GM23338 (cell line): ENCODE measurements at regions not wholly inside any gene's neighbourhood (a gene's known extent, or its start where the extent isn't known, plus 50 kb on each side); places are given as distances from the start of the nearest gene placed in this dataset.

Experiments
- ATAC-seq: fragments of 200-7000 bp; cut with Tn5 transposase; 3 replicates; pipeline ENCODE4 v1.9.1; 2020
- DNase-seq: peaks from one replicate; pipeline ENCODE4 v3.0.0-alpha.2; 2015; ENCODE audit warnings: low spot score
- H2AFZ ChIP-seq: fragments of 200-600 bp; sonication (generic); 2 replicates; pipeline ENCODE4 v1.8.0; 2016; ENCODE audit warnings: antibody characterized with exemption, mild to moderate bottlenecking, moderate library complexity
- H3F3A ChIP-seq: fragments of 200-600 bp; sonication (generic); replicated peaks from 2 replicates; pipeline ENCODE4 v1.8.0; 2017; ENCODE audit warnings: antibody characterized with exemption, mixed run types, low read depth
- H3K27ac ChIP-seq: fragments of 200-600 bp; sonication (generic); 2 replicates; pipeline ENCODE4 v1.6.1; 2016; ENCODE audit warnings: low read depth
- H3K27me3 ChIP-seq: fragments of 200-600 bp; sonication (generic); 2 replicates; pipeline ENCODE4 v1.8.0; 2016; ENCODE audit warnings: mild to moderate bottlenecking, mixed run types, moderate library complexity; ENCODE audit not compliant: insufficient read depth
- H3K36me3 ChIP-seq: fragments of 200-600 bp; sonication (generic); 2 replicates; pipeline ENCODE4 v1.8.0; 2016; ENCODE audit warnings: mild to moderate bottlenecking; ENCODE audit not compliant: insufficient read depth
- H3K4me1 ChIP-seq: fragments of 200-600 bp; sonication (generic); 2 replicates; pipeline ENCODE4 v1.8.0; 2016; ENCODE audit warnings: mild to moderate bottlenecking, moderate library complexity; ENCODE audit not compliant: insufficient read depth
- H3K4me2 ChIP-seq: fragments of 200-600 bp; sonication (generic); 2 replicates; pipeline ENCODE4 v1.7.1; 2017; ENCODE audit warnings: mixed run types
- H3K4me3 ChIP-seq: fragments of 200-600 bp; sonication (generic); 2 replicates; pipeline ENCODE4 v1.6.1; 2016; ENCODE audit warnings: mixed run types
- H3K79me2 ChIP-seq: fragments of 200-600 bp; sonication (generic); replicated peaks from 2 replicates; pipeline ENCODE4 v1.8.0; 2017; ENCODE audit warnings: mild to moderate bottlenecking; ENCODE audit not compliant: insufficient read depth
- H3K9me2 ChIP-seq: fragments of 200-600 bp; sonication (generic); 2 replicates; pipeline ENCODE4 v1.8.0; 2017; ENCODE audit not compliant: insufficient read depth
- H4K20me1 ChIP-seq: fragments of 200-600 bp; sonication (generic); replicated peaks from 2 replicates; pipeline ENCODE4 v1.8.0; 2017; ENCODE audit warnings: mild to moderate bottlenecking; ENCODE audit not compliant: insufficient read depth
- H3K27ac Mint-ChIP-seq: 2 replicates; pipeline ENCODE4 v1.8.0; 2020; ENCODE audit warnings: inconsistent platforms, mild to moderate bottlenecking, moderate library complexity, mixed read lengths
- H3K27me3 Mint-ChIP-seq: 3 replicates; pipeline ENCODE4 v1.8.0; 2022; ENCODE audit warnings: low read depth, mild to moderate bottlenecking, moderate library complexity, mixed read lengths, inconsistent platforms; ENCODE audit not compliant: insufficient read depth, poor library complexity
- H3K36me3 Mint-ChIP-seq: 3 replicates; pipeline ENCODE4 v1.8.0; 2021; ENCODE audit warnings: low read depth, mild to moderate bottlenecking, inconsistent platforms, moderate library complexity, mixed read lengths
- H3K4me1 Mint-ChIP-seq: 3 replicates; pipeline ENCODE4 v1.8.0; 2020; ENCODE audit warnings: mild to moderate bottlenecking, inconsistent platforms, mixed read lengths
- H3K4me3 Mint-ChIP-seq: 3 replicates; pipeline ENCODE4 v1.8.0; 2021; ENCODE audit warnings: moderate library complexity, mild to moderate bottlenecking, inconsistent platforms, mixed read lengths
- H3K9me3 Mint-ChIP-seq: 3 replicates; pipeline ENCODE4 v1.8.0; 2020; ENCODE audit warnings: moderate library complexity, mild to moderate bottlenecking, inconsistent platforms, mixed read lengths
- CREB1 ChIP-seq: fragments of 250-450 bp; sonication (Bioruptor Pico); IDR thresholded peaks from 2 replicates; pipeline ENCODE4 v1.5.0; 2020; ENCODE audit warnings: low read depth, mild to moderate bottlenecking, moderate library complexity
- EZH2 ChIP-seq: fragments of 200-600 bp; sonication (generic); IDR thresholded peaks from one replicate; pipeline ENCODE4 v1.8.0; 2017; ENCODE audit warnings: antibody characterized with exemption, mild to moderate bottlenecking, low read depth; ENCODE audit not compliant: unreplicated experiment
- EZH2phosphoT487 ChIP-seq: fragments of 200-600 bp; sonication (generic); IDR thresholded peaks from one replicate; pipeline ENCODE4 v1.8.1; 2018; ENCODE audit warnings: antibody characterized with exemption; ENCODE audit not compliant: unreplicated experiment
- JUNB ChIP-seq: IDR thresholded peaks from one replicate; pipeline ENCODE4 v1.6.1; 2016; ENCODE audit warnings: antibody characterized with exemption; ENCODE audit not compliant: unreplicated experiment
- NANOG ChIP-seq: IDR thresholded peaks from 2 replicates; pipeline ENCODE4 v1.6.1; 2016; ENCODE audit warnings: antibody characterized with exemption, borderline replicate concordance
- POLR2AphosphoS5 ChIP-seq: IDR thresholded peaks from 2 replicates; pipeline ENCODE4 v1.6.1; 2016; ENCODE audit warnings: antibody characterized with exemption, low read depth
- STAT1 ChIP-seq: IDR thresholded peaks from one replicate; pipeline ENCODE4 v1.6.1; 2016; ENCODE audit warnings: antibody characterized with exemption; ENCODE audit not compliant: unreplicated experiment
- ZNF114 ChIP-seq: fragments of 250-450 bp; sonication (Bioruptor Pico); IDR thresholded peaks from 2 replicates; pipeline ENCODE4 v1.5.0; 2020; ENCODE audit warnings: mild to moderate bottlenecking, moderate library complexity
- ZNF331 ChIP-seq: fragments of 250-450 bp; sonication (Bioruptor Pico); IDR thresholded peaks from 2 replicates; pipeline ENCODE4 v1.5.0; 2020; ENCODE audit warnings: low read depth, mild to moderate bottlenecking, moderate library complexity
- TF ChIP-seq, protein P1 (sequence below): fragments of 250-450 bp; sonication (Bioruptor Pico); IDR thresholded peaks from 2 replicates; pipeline ENCODE4 v1.5.0; 2020; ENCODE audit warnings: mild to moderate bottlenecking, moderate library complexity
- TF ChIP-seq, protein P2 (sequence below): IDR thresholded peaks from one replicate; pipeline ENCODE4 v1.6.1; 2018; ENCODE audit warnings: antibody characterized with exemption; ENCODE audit not compliant: unreplicated experiment
- TF ChIP-seq, protein P3 (sequence below), 2 experiments: fragments of 200-600 bp in 1 of 2; sonication (generic) in 1 of 2; conservative IDR thresholded peaks; 2 replicates each; pipeline versions ENCODE4 v1.5.1 to v1.6.1; 2016 to 2017; ENCODE audit warnings: antibody characterized with exemption in 2 of 2, low read depth in 2 of 2, mild to moderate bottlenecking in 2 of 2, moderate library complexity in 1 of 2
- TF ChIP-seq, protein P4 (sequence below): IDR thresholded peaks from 2 replicates; pipeline ENCODE4 v1.6.1; 2016; ENCODE audit warnings: antibody characterized with exemption

DNA sequence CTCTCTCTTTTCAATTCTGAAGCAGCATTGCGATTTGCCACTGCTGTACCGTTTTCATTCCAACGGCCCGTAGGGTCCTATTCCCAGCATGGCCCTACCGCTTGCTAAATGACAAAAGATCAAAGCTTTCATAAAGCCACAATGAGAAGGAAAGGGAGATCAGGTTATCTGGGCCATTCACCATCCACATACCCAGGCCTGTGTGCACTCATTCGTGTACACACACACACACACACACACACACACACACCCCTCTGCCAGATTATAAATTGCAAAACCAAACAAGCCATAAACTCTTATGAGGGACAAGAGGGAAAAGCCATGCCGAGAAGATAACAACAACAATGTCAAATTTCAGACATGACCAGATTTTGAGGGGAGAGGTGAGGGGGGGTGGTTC, 282.3 kb downstream of the BCL11A start:
- H3K4me3 ChIP-seq, result no peak overlapping the region
- DNase-seq (no peak), ATAC-seq (no peak)
- Mint-ChIP-seq H3K36me3 (0 out of 3 replicates have a peak, but pooled peaks cover 3% of the 10 kb centered on the region), H3K4me1 (peaks cover 10% of the 10 kb centered on the region; the same call in 2 of the 3 replicates), H3K4me3 (no peak overlapping the region), H3K27me3 (peaks cover 7% of the 10 kb centered on the region), H3K27ac (no peak overlapping the region), H3K9me3 (peaks cover 17% of the 10 kb centered on the region)
- no peak overlapping the region for H3K27ac ChIP-seq
- TF ChIP-seq NANOG (no peak), POLR2AphosphoS5 (no peak), JUNB (no peak), EZH2phosphoT487 (no peak), EZH2 (no peak), ZNF114 (CRISPR knock-in tag) (no peak), ZNF331 (CRISPR knock-in tag) (no peak), CREB1 (no peak), STAT1 (no peak)
- TF ChIP-seq, protein P1, sequence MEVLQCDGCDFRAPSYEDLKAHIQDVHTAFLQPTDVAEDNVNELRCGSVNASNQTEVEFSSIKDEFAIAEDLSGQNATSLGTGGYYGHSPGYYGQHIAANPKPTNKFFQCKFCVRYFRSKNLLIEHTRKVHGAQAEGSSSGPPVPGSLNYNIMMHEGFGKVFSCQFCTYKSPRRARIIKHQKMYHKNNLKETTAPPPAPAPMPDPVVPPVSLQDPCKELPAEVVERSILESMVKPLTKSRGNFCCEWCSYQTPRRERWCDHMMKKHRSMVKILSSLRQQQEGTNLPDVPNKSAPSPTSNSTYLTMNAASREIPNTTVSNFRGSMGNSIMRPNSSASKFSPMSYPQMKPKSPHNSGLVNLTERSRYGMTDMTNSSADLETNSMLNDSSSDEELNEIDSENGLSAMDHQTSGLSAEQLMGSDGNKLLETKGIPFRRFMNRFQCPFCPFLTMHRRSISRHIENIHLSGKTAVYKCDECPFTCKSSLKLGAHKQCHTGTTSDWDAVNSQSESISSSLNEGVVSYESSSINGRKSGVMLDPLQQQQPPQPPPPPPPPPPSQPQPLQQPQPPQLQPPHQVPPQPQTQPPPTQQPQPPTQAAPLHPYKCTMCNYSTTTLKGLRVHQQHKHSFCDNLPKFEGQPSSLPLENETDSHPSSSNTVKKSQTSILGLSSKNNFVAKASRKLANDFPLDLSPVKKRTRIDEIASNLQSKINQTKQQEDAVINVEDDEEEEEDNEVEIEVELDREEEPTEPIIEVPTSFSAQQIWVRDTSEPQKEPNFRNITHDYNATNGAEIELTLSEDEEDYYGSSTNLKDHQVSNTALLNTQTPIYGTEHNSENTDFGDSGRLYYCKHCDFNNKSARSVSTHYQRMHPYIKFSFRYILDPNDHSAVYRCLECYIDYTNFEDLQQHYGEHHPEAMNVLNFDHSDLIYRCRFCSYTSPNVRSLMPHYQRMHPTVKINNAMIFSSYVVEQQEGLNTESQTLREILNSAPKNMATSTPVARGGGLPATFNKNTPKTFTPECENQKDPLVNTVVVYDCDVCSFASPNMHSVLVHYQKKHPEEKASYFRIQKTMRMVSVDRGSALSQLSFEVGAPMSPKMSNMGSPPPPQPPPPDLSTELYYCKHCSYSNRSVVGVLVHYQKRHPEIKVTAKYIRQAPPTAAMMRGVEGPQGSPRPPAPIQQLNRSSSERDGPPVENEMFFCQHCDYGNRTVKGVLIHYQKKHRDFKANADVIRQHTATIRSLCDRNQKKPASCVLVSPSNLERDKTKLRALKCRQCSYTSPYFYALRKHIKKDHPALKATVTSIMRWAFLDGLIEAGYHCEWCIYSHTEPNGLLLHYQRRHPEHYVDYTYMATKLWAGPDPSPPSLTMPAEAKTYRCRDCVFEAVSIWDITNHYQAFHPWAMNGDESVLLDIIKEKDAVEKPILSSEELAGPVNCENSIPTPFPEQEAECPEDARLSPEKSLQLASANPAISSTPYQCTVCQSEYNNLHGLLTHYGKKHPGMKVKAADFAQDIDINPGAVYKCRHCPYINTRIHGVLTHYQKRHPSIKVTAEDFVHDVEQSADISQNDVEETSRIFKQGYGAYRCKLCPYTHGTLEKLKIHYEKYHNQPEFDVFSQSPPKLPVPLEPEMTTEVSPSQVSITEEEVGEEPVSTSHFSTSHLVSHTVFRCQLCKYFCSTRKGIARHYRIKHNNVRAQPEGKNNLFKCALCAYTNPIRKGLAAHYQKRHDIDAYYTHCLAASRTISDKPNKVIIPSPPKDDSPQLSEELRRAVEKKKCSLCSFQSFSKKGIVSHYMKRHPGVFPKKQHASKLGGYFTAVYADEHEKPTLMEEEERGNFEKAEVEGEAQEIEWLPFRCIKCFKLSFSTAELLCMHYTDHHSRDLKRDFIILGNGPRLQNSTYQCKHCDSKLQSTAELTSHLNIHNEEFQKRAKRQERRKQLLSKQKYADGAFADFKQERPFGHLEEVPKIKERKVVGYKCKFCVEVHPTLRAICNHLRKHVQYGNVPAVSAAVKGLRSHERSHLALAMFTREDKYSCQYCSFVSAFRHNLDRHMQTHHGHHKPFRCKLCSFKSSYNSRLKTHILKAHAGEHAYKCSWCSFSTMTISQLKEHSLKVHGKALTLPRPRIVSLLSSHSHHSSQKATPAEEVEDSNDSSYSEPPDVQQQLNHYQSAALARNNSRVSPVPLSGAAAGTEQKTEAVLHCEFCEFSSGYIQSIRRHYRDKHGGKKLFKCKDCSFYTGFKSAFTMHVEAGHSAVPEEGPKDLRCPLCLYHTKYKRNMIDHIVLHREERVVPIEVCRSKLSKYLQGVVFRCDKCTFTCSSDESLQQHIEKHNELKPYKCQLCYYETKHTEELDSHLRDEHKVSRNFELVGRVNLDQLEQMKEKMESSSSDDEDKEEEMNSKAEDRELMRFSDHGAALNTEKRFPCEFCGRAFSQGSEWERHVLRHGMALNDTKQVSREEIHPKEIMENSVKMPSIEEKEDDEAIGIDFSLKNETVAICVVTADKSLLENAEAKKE (CRISPR knock-in tag), result no peak
- TF ChIP-seq, protein P2, sequence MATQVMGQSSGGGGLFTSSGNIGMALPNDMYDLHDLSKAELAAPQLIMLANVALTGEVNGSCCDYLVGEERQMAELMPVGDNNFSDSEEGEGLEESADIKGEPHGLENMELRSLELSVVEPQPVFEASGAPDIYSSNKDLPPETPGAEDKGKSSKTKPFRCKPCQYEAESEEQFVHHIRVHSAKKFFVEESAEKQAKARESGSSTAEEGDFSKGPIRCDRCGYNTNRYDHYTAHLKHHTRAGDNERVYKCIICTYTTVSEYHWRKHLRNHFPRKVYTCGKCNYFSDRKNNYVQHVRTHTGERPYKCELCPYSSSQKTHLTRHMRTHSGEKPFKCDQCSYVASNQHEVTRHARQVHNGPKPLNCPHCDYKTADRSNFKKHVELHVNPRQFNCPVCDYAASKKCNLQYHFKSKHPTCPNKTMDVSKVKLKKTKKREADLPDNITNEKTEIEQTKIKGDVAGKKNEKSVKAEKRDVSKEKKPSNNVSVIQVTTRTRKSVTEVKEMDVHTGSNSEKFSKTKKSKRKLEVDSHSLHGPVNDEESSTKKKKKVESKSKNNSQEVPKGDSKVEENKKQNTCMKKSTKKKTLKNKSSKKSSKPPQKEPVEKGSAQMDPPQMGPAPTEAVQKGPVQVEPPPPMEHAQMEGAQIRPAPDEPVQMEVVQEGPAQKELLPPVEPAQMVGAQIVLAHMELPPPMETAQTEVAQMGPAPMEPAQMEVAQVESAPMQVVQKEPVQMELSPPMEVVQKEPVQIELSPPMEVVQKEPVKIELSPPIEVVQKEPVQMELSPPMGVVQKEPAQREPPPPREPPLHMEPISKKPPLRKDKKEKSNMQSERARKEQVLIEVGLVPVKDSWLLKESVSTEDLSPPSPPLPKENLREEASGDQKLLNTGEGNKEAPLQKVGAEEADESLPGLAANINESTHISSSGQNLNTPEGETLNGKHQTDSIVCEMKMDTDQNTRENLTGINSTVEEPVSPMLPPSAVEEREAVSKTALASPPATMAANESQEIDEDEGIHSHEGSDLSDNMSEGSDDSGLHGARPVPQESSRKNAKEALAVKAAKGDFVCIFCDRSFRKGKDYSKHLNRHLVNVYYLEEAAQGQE, result no peak
- TF ChIP-seq, protein P3, sequence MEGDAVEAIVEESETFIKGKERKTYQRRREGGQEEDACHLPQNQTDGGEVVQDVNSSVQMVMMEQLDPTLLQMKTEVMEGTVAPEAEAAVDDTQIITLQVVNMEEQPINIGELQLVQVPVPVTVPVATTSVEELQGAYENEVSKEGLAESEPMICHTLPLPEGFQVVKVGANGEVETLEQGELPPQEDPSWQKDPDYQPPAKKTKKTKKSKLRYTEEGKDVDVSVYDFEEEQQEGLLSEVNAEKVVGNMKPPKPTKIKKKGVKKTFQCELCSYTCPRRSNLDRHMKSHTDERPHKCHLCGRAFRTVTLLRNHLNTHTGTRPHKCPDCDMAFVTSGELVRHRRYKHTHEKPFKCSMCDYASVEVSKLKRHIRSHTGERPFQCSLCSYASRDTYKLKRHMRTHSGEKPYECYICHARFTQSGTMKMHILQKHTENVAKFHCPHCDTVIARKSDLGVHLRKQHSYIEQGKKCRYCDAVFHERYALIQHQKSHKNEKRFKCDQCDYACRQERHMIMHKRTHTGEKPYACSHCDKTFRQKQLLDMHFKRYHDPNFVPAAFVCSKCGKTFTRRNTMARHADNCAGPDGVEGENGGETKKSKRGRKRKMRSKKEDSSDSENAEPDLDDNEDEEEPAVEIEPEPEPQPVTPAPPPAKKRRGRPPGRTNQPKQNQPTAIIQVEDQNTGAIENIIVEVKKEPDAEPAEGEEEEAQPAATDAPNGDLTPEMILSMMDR (conservative IDR thresholded peaks at IDR 0.05; ENCODE audit: low read depth in 2 of 2), result no peak
- TF ChIP-seq, protein P4, sequence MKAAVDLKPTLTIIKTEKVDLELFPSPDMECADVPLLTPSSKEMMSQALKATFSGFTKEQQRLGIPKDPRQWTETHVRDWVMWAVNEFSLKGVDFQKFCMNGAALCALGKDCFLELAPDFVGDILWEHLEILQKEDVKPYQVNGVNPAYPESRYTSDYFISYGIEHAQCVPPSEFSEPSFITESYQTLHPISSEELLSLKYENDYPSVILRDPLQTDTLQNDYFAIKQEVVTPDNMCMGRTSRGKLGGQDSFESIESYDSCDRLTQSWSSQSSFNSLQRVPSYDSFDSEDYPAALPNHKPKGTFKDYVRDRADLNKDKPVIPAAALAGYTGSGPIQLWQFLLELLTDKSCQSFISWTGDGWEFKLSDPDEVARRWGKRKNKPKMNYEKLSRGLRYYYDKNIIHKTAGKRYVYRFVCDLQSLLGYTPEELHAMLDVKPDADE, result no peak
- H3K4me2 ChIP-seq, result no peak overlapping the region
- no peaks in the 10 kb centered on the region for H3K79me2 ChIP-seq
- no peaks in the 10 kb centered on the region for H4K20me1 ChIP-seq
- H3K36me3 ChIP-seq, result no peaks in the 10 kb centered on the region
- no peaks in the 10 kb centered on the region for H3K4me1 ChIP-seq
- H3F3A ChIP-seq, result no peaks in the 10 kb centered on the region
- no peaks in the 10 kb centered on the region for H3K27me3 ChIP-seq
- H3K9me2 ChIP-seq, result no peaks in the 10 kb centered on the region
- no peak overlapping the region for H2AFZ ChIP-seq
